Dermis microvascular lymphatic vessel endothelial cell (primary cell): ENCODE measurements at regions not wholly inside any gene's neighbourhood (a gene's known extent, or its start where the extent isn't known, plus 50 kb on each side); places are given as distances from the start of the nearest gene placed in this dataset.
A peak's percentile ranks its signal among the peaks of the same experiment; 100 is the strongest.

Experiments used
- DNase-seq, 2 donors: peaks; one replicate each; pipeline versions ENCODE4 v3.0.0 to v3.0.0-alpha.2; 2010; ENCODE audit warnings: low read depth in 2 of 2

GRCh38 chr2:41040782-41041520 is 589.1 kb upstream of the SLC8A1 start:
- DNase-seq = no peak

- no peak for DNase-seq
Measured at GRCh38 chr2:41042343-41042742, 590.5 kb upstream of the SLC8A1 start.

GRCh38 chr2:41061356-41061755 is 609.5 kb upstream of the SLC8A1 start:
- no peak for DNase-seq

GRCh38 chr2:41062336-41062735 is 610.4 kb upstream of the SLC8A1 start:
- no peak for DNase-seq

- peak in 1 of 2 donors; percentile 1 for DNase-seq
Measured at GRCh38 chr2:41066168-41066567, 614.3 kb upstream of the SLC8A1 start.

- DNase-seq = no peak
Measured at GRCh38 chr2:41068740-41069139, 616.9 kb upstream of the SLC8A1 start.

GRCh38 chr2:41078341-41078740 is 626.5 kb upstream of the SLC8A1 start:
- DNase-seq = no peak

- no peak for DNase-seq
Measured at GRCh38 chr2:41079011-41079410, 627.1 kb upstream of the SLC8A1 start.

- no peak for DNase-seq
Measured at GRCh38 chr2:41084321-41084720, 632.4 kb upstream of the SLC8A1 start.

GRCh38 chr2:41087946-41088345 is 636.1 kb upstream of the SLC8A1 start:
- DNase-seq = no peak

- no peak for DNase-seq
Measured at GRCh38 chr2:41101281-41101680, 649.4 kb upstream of the SLC8A1 start.

- no peak for DNase-seq
Measured at GRCh38 chr2:41109744-41110143, 657.9 kb upstream of the SLC8A1 start.

GRCh38 chr2:41111836-41112627 is 660.1 kb upstream of the SLC8A1 start:
- DNase-seq = no peak

GRCh38 chr2:41116106-41116797 is 664.4 kb upstream of the SLC8A1 start:
- no peak for DNase-seq

- DNase-seq = no peak
Measured at GRCh38 chr2:41119489-41119888, 667.6 kb upstream of the SLC8A1 start.

GRCh38 chr2:41123341-41123740 is 671.5 kb upstream of the SLC8A1 start:
- DNase-seq = no peak

- DNase-seq = no peak
Measured at GRCh38 chr2:41127351-41127750, 675.5 kb upstream of the SLC8A1 start.

- DNase-seq = no peak
Measured at GRCh38 chr2:41129988-41130387, 678.1 kb upstream of the SLC8A1 start.

- DNase-seq = no peak
Measured at GRCh38 chr2:41137031-41137430, 685.1 kb upstream of the SLC8A1 start.

GRCh38 chr2:41141146-41141791 is 689.4 kb upstream of the SLC8A1 start:
- DNase-seq = no peak

GRCh38 chr2:41142478-41142877 is 690.6 kb upstream of the SLC8A1 start:
- no peak for DNase-seq

- no peak for DNase-seq
Measured at GRCh38 chr2:41145066-41145465, 693.2 kb upstream of the SLC8A1 start.
